Skeletal muscle satellite cell (primary cell): ENCODE measurements at regions not wholly inside any gene's neighbourhood (a gene's known extent, or its start where the extent isn't known, plus 50 kb on each side); places are given as distances from the start of the nearest gene placed in this dataset.

Experiments used
- H3K27me3 ChIP-seq: 2 replicates; pipeline ENCODE4 v1.7.0; 2013; ENCODE audit warnings: low read length; ENCODE audit not compliant: control insufficient read depth, insufficient read depth
- H3K36me3 ChIP-seq: 2 replicates; pipeline ENCODE4 v1.7.0; 2013; ENCODE audit warnings: mild to moderate bottlenecking, control low read depth, low read length; ENCODE audit not compliant: insufficient read depth
- H3K4me1 ChIP-seq: 2 replicates; pipeline ENCODE4 v1.7.0; 2013; ENCODE audit warnings: low read length; ENCODE audit not compliant: control insufficient read depth, insufficient read depth
- H3K4me2 ChIP-seq: 2 replicates; pipeline ENCODE4 v1.7.0; 2013; ENCODE audit warnings: mild to moderate bottlenecking, low read length
- H3K4me3 ChIP-seq: 2 replicates; pipeline ENCODE4 v1.7.0; 2013; ENCODE audit warnings: low read length
- H3K9ac ChIP-seq: 2 replicates; pipeline ENCODE4 v1.7.0; 2013; ENCODE audit warnings: mild to moderate bottlenecking, low read depth, low read length, moderate library complexity
- H3K9me3 ChIP-seq: replicated peaks from 2 replicates; pipeline ENCODE4 v1.7.0; 2013; ENCODE audit warnings: mild to moderate bottlenecking, control low read depth, low read length

- Histone ChIP-seq H3K4me3 (no peak overlapping the region), H3K36me3 (no peaks in the 10 kb centered on the region), H3K9ac (no peak overlapping the region), H3K9me3 (no peaks in the 10 kb centered on the region), H3K4me1 (peaks cover 4% of the 10 kb centered on the region), H3K4me2 (no peak overlapping the region), H3K27me3 (no peaks in the 10 kb centered on the region)
Observed at GRCh38 chr4:124337874-124338273, 374.7 kb downstream of the ANKRD50 start.

GRCh38 chr4:124343661-124344171, 368.8 kb downstream of the ANKRD50 start:
- Histone ChIP-seq H3K4me1 (no peaks in the 10 kb centered on the region), H3K27me3 (no peaks in the 10 kb centered on the region), H3K9me3 (no peaks in the 10 kb centered on the region), H3K36me3 (no peaks in the 10 kb centered on the region), H3K4me2 (no peak overlapping the region), H3K9ac (no peak overlapping the region), H3K4me3 (no peak overlapping the region)

GRCh38 chr4:124372916-124373315, 339.6 kb downstream of the ANKRD50 start:
- Histone ChIP-seq H3K4me3 (no peak overlapping the region), H3K36me3 (no peaks in the 10 kb centered on the region), H3K9ac (no peak overlapping the region), H3K9me3 (no peaks in the 10 kb centered on the region), H3K4me2 (no peak overlapping the region), H3K4me1 (no peaks in the 10 kb centered on the region), H3K27me3 (no peaks in the 10 kb centered on the region)

GRCh38 chr4:124386163-124386562, 326.4 kb downstream of the ANKRD50 start:
- no peak overlapping the region for H3K4me3 ChIP-seq
- H3K36me3 ChIP-seq = no peaks in the 10 kb centered on the region
- H3K4me2 ChIP-seq = no peak overlapping the region
- H3K4me1 ChIP-seq = peaks cover 9% of the 10 kb centered on the region
- H3K9ac ChIP-seq = no peak overlapping the region
- no peaks in the 10 kb centered on the region for H3K9me3 ChIP-seq
- no peaks in the 10 kb centered on the region for H3K27me3 ChIP-seq

GRCh38 chr4:124386648-124387047, 325.9 kb downstream of the ANKRD50 start:
- Histone ChIP-seq H3K4me3 (no peak overlapping the region), H3K27me3 (no peaks in the 10 kb centered on the region), H3K9ac (no peak overlapping the region), H3K9me3 (no peaks in the 10 kb centered on the region), H3K4me2 (no peak overlapping the region), H3K36me3 (no peaks in the 10 kb centered on the region), H3K4me1 (peaks cover 9% of the 10 kb centered on the region)

- H3K4me3 ChIP-seq = no peak overlapping the region
- no peaks in the 10 kb centered on the region for H3K36me3 ChIP-seq
- peaks cover 9% of the 10 kb centered on the region for H3K4me1 ChIP-seq
- no peaks in the 10 kb centered on the region for H3K9me3 ChIP-seq
- no peak overlapping the region for H3K4me2 ChIP-seq
- H3K9ac ChIP-seq = no peak overlapping the region
- no peaks in the 10 kb centered on the region for H3K27me3 ChIP-seq
Observed at GRCh38 chr4:124389591-124389990, 322.9 kb downstream of the ANKRD50 start.

GRCh38 chr4:124390861-124391260, 321.7 kb downstream of the ANKRD50 start:
- Histone ChIP-seq H3K36me3 (no peaks in the 10 kb centered on the region), H3K4me3 (no peak overlapping the region), H3K4me2 (no peak overlapping the region), H3K4me1 (peaks cover 9% of the 10 kb centered on the region), H3K27me3 (no peaks in the 10 kb centered on the region), H3K9me3 (no peaks in the 10 kb centered on the region), H3K9ac (no peak overlapping the region)

GRCh38 chr4:124396333-124396732, 316.2 kb downstream of the ANKRD50 start:
- Histone ChIP-seq H3K4me1 (no peaks in the 10 kb centered on the region), H3K9me3 (no peaks in the 10 kb centered on the region), H3K9ac (no peak overlapping the region), H3K36me3 (no peaks in the 10 kb centered on the region), H3K27me3 (no peaks in the 10 kb centered on the region), H3K4me3 (no peak overlapping the region), H3K4me2 (no peak overlapping the region)

GRCh38 chr4:124401606-124402005, 310.9 kb downstream of the ANKRD50 start:
- no peak overlapping the region for H3K4me2 ChIP-seq
- no peaks in the 10 kb centered on the region for H3K9me3 ChIP-seq
- H3K4me3 ChIP-seq = no peak overlapping the region
- H3K27me3 ChIP-seq = no peaks in the 10 kb centered on the region
- no peaks in the 10 kb centered on the region for H3K36me3 ChIP-seq
- H3K9ac ChIP-seq = no peak overlapping the region
- no peaks in the 10 kb centered on the region for H3K4me1 ChIP-seq

GRCh38 chr4:124409044-124409443, 303.5 kb downstream of the ANKRD50 start:
- Histone ChIP-seq H3K4me3 (no peak overlapping the region), H3K4me2 (peak overlapping the region; percentile 66), H3K36me3 (no peaks in the 10 kb centered on the region), H3K4me1 (peaks cover 40% of the 10 kb centered on the region), H3K9ac (peak overlapping the region; percentile 45), H3K9me3 (no peaks in the 10 kb centered on the region), H3K27me3 (no peaks in the 10 kb centered on the region)

- Histone ChIP-seq H3K4me3 (peak overlapping the region; percentile 65), H3K4me2 (peak overlapping the region; percentile 89), H3K9me3 (no peaks in the 10 kb centered on the region), H3K4me1 (peaks cover 61% of the 10 kb centered on the region), H3K9ac (peak overlapping the region; percentile 84), H3K36me3 (no peaks in the 10 kb centered on the region), H3K27me3 (no peaks in the 10 kb centered on the region)
Observed at GRCh38 chr4:124414276-124415040, 298.1 kb downstream of the ANKRD50 start.

- Histone ChIP-seq H3K4me3 (peak overlapping the region; percentile 65), H3K4me2 (peak overlapping the region; percentile 89), H3K4me1 (peaks cover 54% of the 10 kb centered on the region), H3K9me3 (no peaks in the 10 kb centered on the region), H3K9ac (peak overlapping the region; percentile 84), H3K36me3 (no peaks in the 10 kb centered on the region), H3K27me3 (no peaks in the 10 kb centered on the region)
Observed at GRCh38 chr4:124415146-124415545, 297.4 kb downstream of the ANKRD50 start.
